Sigmoid colon (tissue), 6 donors: ENCODE measurements at regions not wholly inside any gene's neighbourhood (a gene's known extent, or its start where the extent isn't known, plus 50 kb on each side); places are given as distances from the start of the nearest gene placed in this dataset.
"Not testable (repeated sequence)": the region's sequence is repeated elsewhere in the genome, so short reads cannot be mapped to it uniquely, and the experiment has no call there.

Experiments used
- DNase-seq: peaks from one replicate; pipeline ENCODE4 v3.0.0-alpha.2; 2019
- H3K27ac ChIP-seq, 4 donors: fragments of 200-600 bp; sonication (generic); one replicate each; pipeline ENCODE4 v1.5.1; 2016 to 2019; ENCODE audit warnings: mild to moderate bottlenecking in 1 of 4
- H3K27me3 ChIP-seq, 3 donors: fragments of 200-600 bp; sonication (generic); one replicate each; pipeline ENCODE4 v1.5.1; 2019; ENCODE audit warnings: mild to moderate bottlenecking in 1 of 3
- H3K36me3 ChIP-seq, 4 donors: fragments of 200-600 bp; sonication (generic); one replicate each; pipeline ENCODE4 v1.5.1; 2016 to 2019
- H3K4me1 ChIP-seq, 4 donors: fragments of 200-600 bp; sonication (generic); one replicate each; pipeline ENCODE4 v1.5.1; 2017 to 2019
- H3K4me3 ChIP-seq, 4 donors: fragments of 200-600 bp; sonication (generic); one replicate each; pipeline ENCODE4 v1.5.1; 2017 to 2019; ENCODE audit warnings: mild to moderate bottlenecking in 2 of 4, moderate library complexity in 1 of 4
- H3K9me3 ChIP-seq, 4 donors: fragments of 200-600 bp in 3 of 4; sonication (generic) in 3 of 4; one replicate each; pipeline versions ENCODE4 v1.5.1 to v1.6.1; 2013 to 2019
- EP300 ChIP-seq, 4 donors: sonication (generic); formaldehyde crosslinking; IDR thresholded peaks; one replicate each; pipeline ENCODE4 v1.6.1; 2017; ENCODE audit warnings: antibody characterized with exemption in 4 of 4
- POLR2A ChIP-seq, 2 donors: fragments of 450-650 bp; IDR thresholded peaks; one replicate each; pipeline ENCODE4 v1.6.1; 2016; ENCODE audit warnings: antibody characterized with exemption in 2 of 2, mild to moderate bottlenecking in 2 of 2, moderate library complexity in 2 of 2
- POLR2AphosphoS5 ChIP-seq, 4 donors: sonication (generic); formaldehyde crosslinking; IDR thresholded peaks; one replicate each; pipeline ENCODE4 v1.6.1; 2017; ENCODE audit warnings: antibody characterized with exemption in 4 of 4
- WGBS, 2 donors: extraction: QIAGEN DNeasy Blood & Tissue Kit; methylation state at CpG; one replicate each; pipeline ENCODE4 v1.1.7; 2013; 5-methylcytosine and 5-hydroxymethylcytosine counted together
- intact Hi-C: fragments of 100-400 bp; cut with DNase I; formaldehyde crosslinking; loops from one replicate; pipeline ENCODE4 v1.15.1; 2023
- TF ChIP-seq, protein P1 (sequence below), 4 experiments: fragments of 450-650 bp in 3 of 4; fragments of 200-600 bp in 1 of 4; IDR thresholded peaks; one replicate each; pipeline ENCODE4 v1.5.1; 2016 to 2019; ENCODE audit warnings: antibody characterized with exemption in 4 of 4, mild to moderate bottlenecking in 3 of 4, moderate library complexity in 2 of 4
- donor health status: healthy with polysubstance abuse.
- donor health status: healthy.

DNA sequence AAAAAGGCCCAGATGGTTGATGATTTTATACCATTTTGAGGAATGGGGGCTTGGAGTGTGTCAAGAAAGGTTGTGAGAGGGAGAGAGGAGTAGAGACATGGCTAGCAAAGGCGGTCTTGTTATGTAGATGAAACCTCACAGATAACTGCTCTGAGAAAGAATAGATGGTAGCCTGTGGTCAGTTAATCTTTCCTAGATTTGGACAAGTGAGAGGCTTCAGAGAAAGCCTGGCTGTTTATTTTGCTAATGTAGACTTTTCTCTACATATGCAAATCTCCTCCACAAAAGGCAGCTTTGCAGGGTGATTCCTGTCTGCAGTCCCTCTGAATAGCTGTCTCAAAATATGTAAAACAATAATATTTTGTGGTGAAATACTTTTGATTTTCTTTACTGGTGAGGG, 177.3 kb downstream of the OTOL1 start:
- H3K4me1 ChIP-seq, result no peaks in the 10 kb centered on the region
- no peak overlapping the region for H3K4me3 ChIP-seq
- intact Hi-C loops, result no loop called here
- H3K36me3 ChIP-seq, result no peaks in the 10 kb centered on the region
- 93 to 95% methylated on average over 1 of the region's 1 CpG for WGBS, 2 donors
- H3K27me3 ChIP-seq, result no peaks in the 10 kb centered on the region
- H3K9me3 ChIP-seq, result peaks cover 0 to 5% (median 1%) of the 10 kb centered on the region in 4 donors
- TF ChIP-seq EP300 (IDR thresholded peaks at IDR 0.05) (no peak), POLR2A (IDR thresholded peaks at IDR 0.05) (no peak), POLR2AphosphoS5 (IDR thresholded peaks at IDR 0.05) (no peak)
- TF ChIP-seq, protein P1, sequence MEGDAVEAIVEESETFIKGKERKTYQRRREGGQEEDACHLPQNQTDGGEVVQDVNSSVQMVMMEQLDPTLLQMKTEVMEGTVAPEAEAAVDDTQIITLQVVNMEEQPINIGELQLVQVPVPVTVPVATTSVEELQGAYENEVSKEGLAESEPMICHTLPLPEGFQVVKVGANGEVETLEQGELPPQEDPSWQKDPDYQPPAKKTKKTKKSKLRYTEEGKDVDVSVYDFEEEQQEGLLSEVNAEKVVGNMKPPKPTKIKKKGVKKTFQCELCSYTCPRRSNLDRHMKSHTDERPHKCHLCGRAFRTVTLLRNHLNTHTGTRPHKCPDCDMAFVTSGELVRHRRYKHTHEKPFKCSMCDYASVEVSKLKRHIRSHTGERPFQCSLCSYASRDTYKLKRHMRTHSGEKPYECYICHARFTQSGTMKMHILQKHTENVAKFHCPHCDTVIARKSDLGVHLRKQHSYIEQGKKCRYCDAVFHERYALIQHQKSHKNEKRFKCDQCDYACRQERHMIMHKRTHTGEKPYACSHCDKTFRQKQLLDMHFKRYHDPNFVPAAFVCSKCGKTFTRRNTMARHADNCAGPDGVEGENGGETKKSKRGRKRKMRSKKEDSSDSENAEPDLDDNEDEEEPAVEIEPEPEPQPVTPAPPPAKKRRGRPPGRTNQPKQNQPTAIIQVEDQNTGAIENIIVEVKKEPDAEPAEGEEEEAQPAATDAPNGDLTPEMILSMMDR (IDR thresholded peaks at IDR 0.05), result no peak
- DNase-seq, result no peak
- no peak overlapping the region for H3K27ac ChIP-seq

DNA sequence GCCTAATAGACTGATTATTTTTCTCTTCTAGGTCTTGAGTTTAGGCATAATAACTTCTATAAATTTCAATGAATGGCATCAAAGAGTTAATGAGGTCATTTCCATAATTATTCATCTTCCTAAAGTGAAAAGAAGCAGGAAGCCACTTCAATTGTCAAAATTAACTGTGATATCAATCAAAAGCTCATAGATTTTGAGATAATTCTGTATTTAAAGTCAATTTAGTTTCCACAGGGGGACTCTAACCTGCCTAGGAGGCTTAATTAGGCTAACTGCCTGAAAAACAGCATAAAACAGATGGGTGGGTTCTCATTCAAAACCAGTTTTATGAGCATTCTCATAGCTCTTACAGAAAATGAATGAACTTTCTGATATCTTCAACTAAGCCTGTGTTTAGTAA, 177.8 kb downstream of the OTOL1 start:
- H3K4me1 ChIP-seq, result no peaks in the 10 kb centered on the region
- intact Hi-C loops, result no loop called here
- no peak overlapping the region for H3K27ac ChIP-seq
- TF ChIP-seq, protein P1 (IDR thresholded peaks at IDR 0.05), result no peak
- TF ChIP-seq EP300 (IDR thresholded peaks at IDR 0.05) (no peak), POLR2AphosphoS5 (IDR thresholded peaks at IDR 0.05) (no peak), POLR2A (IDR thresholded peaks at IDR 0.05) (no peak)
- no peaks in the 10 kb centered on the region for H3K27me3 ChIP-seq
- no peaks in the 10 kb centered on the region for H3K36me3 ChIP-seq
- H3K9me3 ChIP-seq, result peaks cover 0 to 2% (median 0%) of the 10 kb centered on the region in 4 donors
- DNase-seq, result no peak
- H3K4me3 ChIP-seq, result no peak overlapping the region

DNA sequence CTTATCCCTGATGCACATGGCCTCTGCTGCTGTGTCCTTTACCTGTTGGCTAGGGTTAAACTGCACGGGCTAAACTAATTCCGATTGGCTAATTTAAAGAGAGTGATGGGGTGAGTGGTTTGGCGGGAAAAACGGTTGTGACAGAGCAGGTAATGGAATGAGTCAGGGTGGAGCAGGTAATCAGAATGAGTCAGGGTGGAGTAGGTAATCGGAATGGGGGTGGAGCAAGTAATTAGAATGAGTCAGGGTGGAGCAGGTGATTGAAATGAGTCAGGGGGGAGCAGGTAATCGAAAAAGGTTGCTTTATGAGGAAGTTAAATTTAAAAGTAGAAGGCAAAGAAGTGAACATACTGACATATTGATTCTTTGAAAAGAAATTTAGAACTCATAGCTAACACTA, 185.2 kb downstream of the OTOL1 start:
- H3K9me3 ChIP-seq, H3K4me3 ChIP-seq, H3K4me1 ChIP-seq, H3K27me3 ChIP-seq, DNase-seq, intact Hi-C loops, H3K27ac ChIP-seq, H3K36me3 ChIP-seq: not testable (repeated sequence)
- WGBS, 2 donors, result 79 to 82% methylated on average over 6 of the region's 6 CpGs

DNA sequence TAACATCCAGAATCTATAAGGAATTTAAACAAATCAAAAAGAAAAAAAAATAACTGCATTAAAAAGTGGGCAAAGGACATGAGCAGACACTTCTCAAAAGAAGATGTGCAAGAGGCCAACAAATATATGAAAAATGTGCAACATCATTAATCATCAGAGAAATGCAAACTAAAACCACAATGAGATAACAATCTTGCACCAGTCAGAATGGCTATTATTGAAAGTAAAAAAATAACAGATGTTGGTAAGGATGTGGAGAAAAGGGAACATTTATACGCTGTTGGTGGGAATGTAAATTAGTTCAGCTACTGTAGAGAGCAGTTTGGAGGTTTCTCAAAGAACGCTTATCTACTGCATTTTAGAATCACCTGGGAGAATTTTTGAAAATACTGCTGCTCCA, 186.1 kb downstream of the OTOL1 start:
- Histone ChIP-seq H3K4me3 (no peak overlapping the region), H3K27me3 (no peaks in the 10 kb centered on the region), H3K9me3 (no peaks in the 10 kb centered on the region), H3K4me1 (no peaks in the 10 kb centered on the region), H3K36me3 (no peaks in the 10 kb centered on the region), H3K27ac (no peak overlapping the region)
- intact Hi-C loops, result no loop called here
- no peak for DNase-seq
- TF ChIP-seq POLR2A (IDR thresholded peaks at IDR 0.05) (no peak), POLR2AphosphoS5 (IDR thresholded peaks at IDR 0.05) (no peak), EP300 (IDR thresholded peaks at IDR 0.05) (no peak)
- TF ChIP-seq, protein P1 (IDR thresholded peaks at IDR 0.05), result no peak
- 49 to 71% methylated on average over 2 of the region's 2 CpGs for WGBS, 2 donors

DNA sequence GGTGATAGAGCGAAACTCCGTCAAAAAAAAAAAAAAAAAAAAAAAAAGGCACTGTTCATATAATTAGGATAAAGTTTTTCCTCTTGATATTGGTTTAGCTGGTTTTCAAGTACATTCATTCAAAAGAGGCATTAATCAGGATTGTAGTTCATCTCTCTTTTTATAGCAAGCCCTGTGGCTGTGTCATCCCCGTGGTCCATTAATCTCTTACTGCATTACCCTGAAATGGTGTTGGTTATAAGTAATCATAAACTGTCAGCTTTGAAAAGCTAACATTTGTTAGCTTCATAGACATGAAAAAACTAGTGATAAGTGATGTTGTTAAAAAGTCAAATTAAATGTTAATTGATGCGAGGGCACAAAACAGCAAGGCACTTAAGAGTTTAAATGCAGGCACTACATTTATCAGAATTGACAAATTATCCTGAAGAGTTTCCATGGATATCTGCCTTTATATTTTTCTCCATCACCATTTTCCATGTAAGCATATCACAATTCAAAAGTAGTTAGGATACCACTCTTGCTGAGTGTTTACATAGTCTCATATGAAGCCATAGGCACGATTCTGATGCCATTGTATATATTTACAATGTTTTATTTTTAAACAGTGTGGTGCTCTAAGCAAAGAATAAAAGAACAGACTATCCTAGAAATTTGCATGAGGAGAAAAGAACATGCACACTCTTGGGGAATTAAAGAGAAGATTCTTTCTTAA, 193.1 kb downstream of the OTOL1 start:
- Histone ChIP-seq H3K27me3 (no peaks in the 10 kb centered on the region), H3K36me3 (no peaks in the 10 kb centered on the region), H3K9me3 (no peaks in the 10 kb centered on the region), H3K27ac (no peak overlapping the region), H3K4me3 (no peak overlapping the region), H3K4me1 (no peaks in the 10 kb centered on the region)
- TF ChIP-seq POLR2AphosphoS5 (IDR thresholded peaks at IDR 0.05) (no peak), POLR2A (IDR thresholded peaks at IDR 0.05) (no peak), EP300 (IDR thresholded peaks at IDR 0.05) (no peak)
- TF ChIP-seq, protein P1 (IDR thresholded peaks at IDR 0.05), result no peak
- DNase-seq, result no peak
- intact Hi-C loops, result no loop called here
- 70 to 75% methylated on average over 5 of the region's 5 CpGs for WGBS, 2 donors
